ENCODE measurements at regions not wholly inside any gene's neighbourhood (a gene's known extent, or its start where the extent isn't known, plus 50 kb on each side); places are given as distances from the start of the nearest gene placed in this dataset.

- peak overlapping the region; percentile 59 to 87 (median 68) for H3K27ac ChIP-seq
- DNase-seq (no peak), FAIRE-seq (no peak), ATAC-seq (peak; percentile 33 to 55 (median 42))
- H3K4me3 ChIP-seq, result peak overlapping the region in 1 of 4 donors; percentile 0
- intact Hi-C loops (cut with DNase I), result no loop called here
- WGBS, 2 donors, result 25 to 27% methylated on average over 10 of the region's 10 CpGs
- no peaks in the 10 kb centered on the region for H3K9me3 ChIP-seq
- H3K4me1 ChIP-seq, result peaks cover 0 to 14% (median 7%) of the 10 kb centered on the region in 3 donors
- TF ChIP-seq, protein P1, sequence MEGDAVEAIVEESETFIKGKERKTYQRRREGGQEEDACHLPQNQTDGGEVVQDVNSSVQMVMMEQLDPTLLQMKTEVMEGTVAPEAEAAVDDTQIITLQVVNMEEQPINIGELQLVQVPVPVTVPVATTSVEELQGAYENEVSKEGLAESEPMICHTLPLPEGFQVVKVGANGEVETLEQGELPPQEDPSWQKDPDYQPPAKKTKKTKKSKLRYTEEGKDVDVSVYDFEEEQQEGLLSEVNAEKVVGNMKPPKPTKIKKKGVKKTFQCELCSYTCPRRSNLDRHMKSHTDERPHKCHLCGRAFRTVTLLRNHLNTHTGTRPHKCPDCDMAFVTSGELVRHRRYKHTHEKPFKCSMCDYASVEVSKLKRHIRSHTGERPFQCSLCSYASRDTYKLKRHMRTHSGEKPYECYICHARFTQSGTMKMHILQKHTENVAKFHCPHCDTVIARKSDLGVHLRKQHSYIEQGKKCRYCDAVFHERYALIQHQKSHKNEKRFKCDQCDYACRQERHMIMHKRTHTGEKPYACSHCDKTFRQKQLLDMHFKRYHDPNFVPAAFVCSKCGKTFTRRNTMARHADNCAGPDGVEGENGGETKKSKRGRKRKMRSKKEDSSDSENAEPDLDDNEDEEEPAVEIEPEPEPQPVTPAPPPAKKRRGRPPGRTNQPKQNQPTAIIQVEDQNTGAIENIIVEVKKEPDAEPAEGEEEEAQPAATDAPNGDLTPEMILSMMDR (IDR thresholded peaks at IDR 0.05), result no peak
- H3K27me3 ChIP-seq, result no peaks in the 10 kb centered on the region
- no peaks in the 10 kb centered on the region for H3K36me3 ChIP-seq
Observed at GRCh38 chr13:34155931-34156607, 338.1 kb downstream of the RFC3 start.

DNA sequence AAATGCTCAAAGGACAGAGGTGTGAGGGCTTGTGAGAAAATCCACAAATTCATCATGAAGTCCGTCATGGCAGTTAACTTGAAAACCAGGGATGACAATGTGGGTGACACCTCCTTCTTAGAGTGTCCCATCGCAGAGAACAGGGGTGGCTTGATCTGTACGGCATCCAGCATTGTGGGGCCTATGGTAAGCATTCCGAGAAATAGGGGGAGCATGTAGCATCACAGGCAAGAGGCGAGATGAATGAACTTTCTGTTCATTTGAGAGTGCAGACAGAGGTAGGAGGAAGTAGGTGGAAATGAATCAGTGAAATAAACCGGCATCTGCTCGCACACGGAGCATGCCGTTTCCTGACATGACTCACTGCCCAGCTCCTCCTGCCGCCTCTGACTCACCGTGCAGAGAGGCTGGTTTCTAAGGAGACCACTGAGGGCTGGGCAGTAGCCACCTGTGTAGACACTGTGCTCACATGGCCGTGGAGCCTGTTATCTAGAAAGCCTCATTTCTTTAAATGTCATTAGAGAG is 339.0 kb downstream of the RFC3 start:
- TF ChIP-seq, protein P1 (IDR thresholded peaks at IDR 0.05), result no peak
- no peaks in the 10 kb centered on the region for H3K36me3 ChIP-seq
- no peaks in the 10 kb centered on the region for H3K9me3 ChIP-seq
- FAIRE-seq (peak; percentile 67), ATAC-seq (peak; percentile 97 to 99 (median 98)), DNase-seq (peak; percentile 74 to 88 (median 80))
- peaks cover 4 to 17% (median 9%) of the 10 kb centered on the region in 3 donors for H3K4me1 ChIP-seq
- H3K27me3 ChIP-seq, result no peaks in the 10 kb centered on the region
- peak overlapping the region; percentile 59 to 87 (median 68) for H3K27ac ChIP-seq
- WGBS, 2 donors, result 13 to 17% methylated on average over 12 of the region's 12 CpGs
- intact Hi-C loops (cut with DNase I), result no loop called here
- H3K4me3 ChIP-seq, result no peak overlapping the region

GRCh38 chr13:34159946-34160345 is 342.0 kb downstream of the RFC3 start:
- intact Hi-C loops (cut with DNase I), result no loop called here
- Histone ChIP-seq H3K4me3 (no peak overlapping the region), H3K27me3 (no peaks in the 10 kb centered on the region), H3K27ac (no peak overlapping the region), H3K9me3 (no peaks in the 10 kb centered on the region), H3K4me1 (peaks cover 11 to 31% (median 16%) of the 10 kb centered on the region in 3 donors), H3K36me3 (no peaks in the 10 kb centered on the region)
- WGBS, 2 donors, result 83 to 92% methylated on average over 3 of the region's 3 CpGs
- ATAC-seq (no peak), FAIRE-seq (no peak), DNase-seq (no peak)
- TF ChIP-seq, protein P1 (IDR thresholded peaks at IDR 0.05), result no peak

GRCh38 chr13:34161931-34162543 is 344.1 kb downstream of the RFC3 start:
- TF ChIP-seq, protein P1 (IDR thresholded peaks at IDR 0.05), result no peak
- intact Hi-C loops (cut with DNase I), result no loop called here
- Histone ChIP-seq H3K9me3 (no peaks in the 10 kb centered on the region), H3K27ac (peak overlapping the region; percentile 0 to 70 (median 33)), H3K27me3 (no peaks in the 10 kb centered on the region), H3K36me3 (no peaks in the 10 kb centered on the region), H3K4me1 (peaks cover 12 to 31% (median 23%) of the 10 kb centered on the region in 3 donors), H3K4me3 (peak overlapping the region in 1 of 4 donors; percentile 8)
- FAIRE-seq (peak; percentile 80), ATAC-seq (peak in 3 of 4 donors; percentile 33 to 58 (median 48)), DNase-seq (no peak)
- 8 to 10% methylated on average over 5 of the region's 5 CpGs for WGBS, 2 donors

All from pancreas (tissue), 10 donors.